HG03135 (cell line): ENCODE measurements at regions not wholly inside any gene's neighbourhood (a gene's known extent, or its start where the extent isn't known, plus 50 kb on each side); places are given as distances from the start of the nearest gene placed in this dataset.
"Not testable (repeated sequence)": the region's sequence is repeated elsewhere in the genome, so short reads cannot be mapped to it uniquely, and the experiment has no call there.

ENCODE experiments used
- ATAC-seq: cut with Tn5 transposase; IDR thresholded peaks from one replicate; pipeline ENCODE4 v1.9.1; 2021; ENCODE audit warnings: mild to moderate bottlenecking, moderate library complexity; ENCODE audit not compliant: unreplicated experiment

- no peak for ATAC-seq
These were observed 145.7 kb upstream of the RORA start for GRCh38 chr15:61374848-61375247.

- ATAC-seq = no peak
These were observed 138.9 kb upstream of the RORA start for GRCh38 chr15:61367953-61368352.

- no peak for ATAC-seq
These were observed 135.8 kb upstream of the RORA start for GRCh38 chr15:61364871-61365270.

- not testable (repeated sequence) for ATAC-seq
These were observed 133.8 kb upstream of the RORA start for GRCh38 chr15:61362912-61363311.

DNA sequence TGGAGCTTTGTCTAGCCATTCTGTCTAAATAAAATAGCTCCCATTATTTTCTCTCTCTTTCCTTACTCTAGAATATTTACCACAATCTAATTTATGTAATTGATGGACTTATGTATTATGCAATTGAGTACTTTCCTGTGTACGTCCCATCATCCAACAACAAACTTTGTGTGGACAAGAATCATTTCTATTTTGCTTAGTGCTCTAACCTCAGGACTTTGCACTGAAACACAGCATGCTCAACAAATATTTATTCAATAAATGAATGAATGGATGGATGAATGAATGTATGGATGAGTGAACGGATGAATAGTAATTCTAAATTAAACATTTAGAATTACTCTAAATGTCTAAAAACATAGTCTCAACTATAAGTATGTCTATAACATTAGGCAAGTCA, 115.2 kb upstream of the RORA start:
- no peak for ATAC-seq

GRCh38 chr15:61342390-61342789, 113.3 kb upstream of the RORA start:
- ATAC-seq = no peak

- no peak for ATAC-seq
These were observed 110.4 kb upstream of the RORA start for GRCh38 chr15:61339516-61339915.

- ATAC-seq = no peak
These were observed 108.4 kb upstream of the RORA start for GRCh38 chr15:61337541-61337940.

GRCh38 chr15:61336026-61336638, 107.0 kb upstream of the RORA start:
- ATAC-seq = no peak

- ATAC-seq = not testable (repeated sequence)
These were observed 105.6 kb upstream of the RORA start for GRCh38 chr15:61334714-61335113.

DNA sequence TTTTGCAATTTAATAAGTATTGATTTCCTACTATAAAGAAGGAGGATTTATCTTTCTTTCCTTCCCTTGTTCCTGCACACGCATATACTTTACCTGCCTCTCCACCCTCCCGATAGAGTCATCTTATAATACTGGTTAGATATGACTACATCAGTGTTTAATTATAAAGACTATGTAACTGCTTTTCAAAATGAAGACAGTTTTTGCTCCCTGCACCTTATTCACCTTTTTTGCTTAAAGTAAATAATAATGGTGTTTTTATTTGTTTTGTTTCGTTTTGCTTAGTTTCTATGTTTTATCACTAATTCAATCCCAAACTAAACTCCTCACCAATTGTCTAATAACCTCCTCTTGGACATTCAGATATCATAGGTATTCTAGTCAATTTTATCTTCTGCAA, 101.9 kb upstream of the RORA start:
- ATAC-seq = no peak

DNA sequence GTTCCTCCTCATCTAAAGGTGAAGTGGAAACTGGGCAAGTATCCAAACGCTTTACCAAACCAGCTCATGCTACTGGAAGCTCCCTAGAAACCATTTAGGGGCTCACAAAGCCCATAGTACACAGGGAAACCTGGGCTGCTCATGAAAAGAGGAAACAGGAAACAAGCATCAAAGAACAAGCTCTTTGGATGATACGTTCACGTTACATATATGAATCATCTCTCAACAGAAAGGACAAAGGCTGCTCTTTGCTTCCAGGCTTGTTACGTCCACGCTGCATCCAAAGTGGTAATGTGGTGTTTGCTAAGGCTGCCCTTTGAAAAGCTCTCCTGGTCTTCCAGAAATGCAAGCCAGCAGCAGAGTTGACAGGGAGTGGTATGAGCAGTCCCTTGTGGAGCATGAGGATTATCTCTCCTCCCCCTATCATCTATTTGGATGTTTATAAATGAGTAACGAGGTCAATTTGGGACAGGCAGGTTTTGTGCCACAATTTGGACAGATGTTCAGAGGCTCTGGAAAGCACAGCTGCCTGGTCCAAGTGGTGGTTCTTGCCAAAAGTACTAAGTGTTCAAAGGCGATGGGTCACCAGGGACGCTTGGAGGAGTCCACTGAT, 98.0 kb upstream of the RORA start:
- ATAC-seq = peak; percentile 85

GRCh38 chr15:61319892-61320291, 90.8 kb upstream of the RORA start:
- no peak for ATAC-seq

DNA sequence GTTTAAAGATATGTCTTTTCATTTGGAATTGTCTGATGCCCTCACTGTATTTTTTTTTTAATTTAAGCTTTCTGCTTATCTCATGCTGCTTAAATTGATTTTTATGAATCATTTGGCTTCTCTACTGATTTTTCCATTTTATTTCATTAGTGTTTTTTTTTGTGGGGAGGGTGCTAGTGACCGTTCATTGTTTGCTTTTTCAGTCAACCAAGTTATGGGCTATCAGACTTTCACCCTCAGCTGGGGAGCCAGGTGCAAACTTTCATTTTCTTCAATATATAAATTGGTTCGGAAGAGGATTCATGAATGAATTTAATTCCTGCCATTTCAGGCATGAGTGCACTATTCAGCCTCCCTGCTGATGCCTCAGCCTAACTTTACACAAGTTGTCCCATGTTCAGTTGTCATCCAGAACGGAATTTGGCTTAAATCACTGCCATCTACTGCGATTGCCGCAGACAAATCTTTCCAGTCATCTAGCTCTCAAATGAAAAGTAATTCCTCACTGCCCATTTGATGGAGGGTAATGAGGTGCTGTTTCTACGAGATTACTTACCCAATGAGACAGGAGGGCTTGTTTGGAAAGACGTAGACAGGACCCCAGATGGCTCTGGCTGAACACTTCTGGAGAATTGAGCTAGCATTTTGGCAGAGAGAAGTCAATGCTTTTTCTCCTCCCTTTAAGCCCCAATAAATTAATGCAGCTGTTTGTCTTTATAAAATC, 89.9 kb upstream of the RORA start:
- no peak for ATAC-seq

DNA sequence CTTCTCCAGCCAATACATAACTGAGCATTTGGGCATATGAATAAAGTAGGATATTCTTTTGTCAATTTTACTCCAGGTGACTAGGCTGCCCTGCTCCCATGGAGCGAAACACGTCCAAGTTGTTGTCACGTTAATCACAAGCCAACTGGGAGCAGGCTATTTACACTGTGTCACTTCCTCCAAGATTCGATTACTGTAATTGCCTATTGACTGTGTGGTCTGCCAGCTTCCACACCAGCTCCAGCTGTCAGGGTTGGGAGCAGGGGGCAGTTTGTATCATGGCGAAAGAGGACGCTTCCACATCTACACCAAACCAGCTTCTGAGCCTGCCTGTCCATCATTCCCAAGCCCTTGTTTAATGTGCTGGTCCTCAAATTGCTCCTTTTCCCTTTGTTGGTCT, 89.2 kb upstream of the RORA start:
- ATAC-seq = no peak

DNA sequence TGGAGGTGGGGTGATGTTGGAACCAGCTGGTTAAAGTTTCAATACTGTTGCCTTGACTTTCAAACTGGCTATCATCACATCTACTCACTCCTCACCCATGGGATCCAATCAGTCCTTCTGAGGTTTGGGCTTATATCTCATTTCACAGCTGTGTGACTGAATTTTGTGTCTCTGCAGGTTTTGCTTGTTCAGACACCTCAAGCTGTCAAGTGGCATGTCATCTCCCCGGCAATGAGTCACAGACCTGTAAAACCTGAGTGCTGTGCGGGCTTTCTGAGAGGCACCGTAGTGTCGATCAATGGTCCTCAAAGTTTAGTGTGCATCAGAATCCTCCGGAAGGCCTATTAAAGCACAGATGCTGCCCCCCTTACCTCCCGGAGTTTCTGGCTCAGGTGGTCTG, 86.4 kb upstream of the RORA start:
- no peak for ATAC-seq

DNA sequence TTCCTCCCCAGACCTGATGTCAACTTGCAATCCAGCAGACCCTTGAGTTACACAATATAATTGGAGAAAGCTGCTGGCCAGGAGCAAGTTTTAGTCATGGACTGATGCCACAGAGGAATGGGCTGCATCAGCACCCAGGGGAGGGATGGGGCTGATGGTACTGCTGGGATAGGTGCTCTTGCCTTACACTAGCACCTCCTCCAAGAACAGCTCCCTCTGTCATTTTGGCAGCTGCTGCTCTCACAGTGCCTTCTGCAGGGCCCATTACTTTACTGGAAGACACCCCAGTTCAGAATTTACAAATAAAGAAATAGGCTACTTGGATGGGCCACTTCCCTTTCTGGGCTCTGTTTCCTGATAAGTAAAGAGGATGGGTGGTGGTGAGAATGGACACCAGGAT, 85.3 kb upstream of the RORA start:
- ATAC-seq = no peak

DNA sequence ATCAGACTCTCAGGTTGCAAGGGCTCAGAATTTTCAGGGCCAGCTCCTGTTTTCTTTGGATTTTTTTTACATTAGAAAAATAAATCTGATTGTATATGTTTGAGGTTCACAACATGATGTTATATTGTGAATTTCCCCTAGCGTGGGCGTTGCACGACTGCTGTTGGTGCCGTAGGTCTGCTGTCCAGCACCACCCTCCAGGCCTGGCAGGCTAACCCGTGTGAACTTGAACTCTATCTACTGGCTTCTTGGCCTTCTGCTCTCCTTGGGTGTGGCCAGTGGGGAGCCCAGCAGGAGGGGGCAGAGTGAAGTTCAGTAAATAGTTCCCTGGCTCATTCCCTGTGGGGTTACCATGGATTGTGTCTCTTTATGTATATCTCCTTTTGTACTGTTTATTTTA, 80.5 kb upstream of the RORA start:
- ATAC-seq = no peak

- ATAC-seq = no peak
These were observed 80.0 kb upstream of the RORA start for GRCh38 chr15:61309031-61309511.

DNA sequence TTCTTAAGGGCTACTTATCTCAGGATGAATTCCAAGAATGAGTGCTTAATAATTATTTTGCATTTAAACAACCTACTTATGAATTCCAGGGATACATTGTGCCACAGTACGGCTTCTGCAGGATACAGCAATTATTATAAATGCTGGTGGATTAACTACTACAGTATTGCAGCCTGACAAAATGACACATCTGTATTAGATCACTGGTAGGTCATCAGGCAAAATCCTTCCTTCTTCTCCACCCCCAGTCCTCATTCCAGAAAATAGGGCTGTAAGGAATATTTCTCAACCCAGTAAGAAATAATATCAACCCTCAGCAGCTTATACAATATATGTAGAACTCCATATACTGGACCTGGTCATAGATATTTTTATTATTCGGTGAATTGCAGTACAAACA, 79.3 kb upstream of the RORA start:
- ATAC-seq = no peak

DNA sequence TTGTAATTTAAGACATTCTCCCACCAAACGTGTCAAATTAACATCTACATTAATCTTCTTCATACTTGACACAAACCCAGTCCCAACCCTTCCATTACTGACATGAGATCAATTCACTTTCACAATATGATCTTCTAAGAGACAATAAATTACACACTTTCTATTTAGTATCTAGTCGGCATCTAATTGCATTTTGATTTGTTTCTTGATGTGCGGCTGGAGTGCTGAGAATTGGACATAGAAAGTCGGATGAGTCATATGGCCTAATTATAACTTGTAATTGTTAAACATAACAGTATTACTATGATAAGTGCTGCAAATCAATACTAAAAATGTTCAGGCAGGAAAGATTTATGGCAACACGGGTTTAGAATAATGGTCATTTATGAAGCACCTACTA, 78.4 kb upstream of the RORA start:
- ATAC-seq = no peak

DNA sequence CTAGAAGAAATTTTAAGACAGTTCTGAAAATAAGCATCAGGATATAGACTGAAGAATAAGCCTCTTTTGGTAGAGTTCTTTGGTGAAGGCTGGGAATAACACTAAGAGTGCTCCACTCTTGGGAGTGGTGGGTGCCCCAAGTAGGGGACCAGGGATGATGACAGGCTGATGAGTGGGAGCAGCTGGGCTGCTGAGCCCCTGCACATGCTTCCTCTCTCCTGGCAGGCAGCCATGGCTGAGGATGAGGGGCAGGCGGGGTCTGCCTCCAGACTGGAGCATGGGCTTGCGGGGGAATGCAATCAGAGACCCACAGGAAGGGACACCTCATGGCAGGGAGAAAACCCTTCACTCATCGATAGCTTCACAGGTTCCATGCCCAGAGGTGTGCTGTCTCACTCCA, 72.6 kb upstream of the RORA start:
- ATAC-seq = no peak
